Spinal cord (tissue), 9 donors: ENCODE measurements at regions not wholly inside any gene's neighbourhood (a gene's known extent, or its start where the extent isn't known, plus 50 kb on each side); places are given as distances from the start of the nearest gene placed in this dataset.
A peak's percentile ranks its signal among the peaks of the same experiment; 100 is the strongest.

ENCODE experiments used
- DNase-seq, 6 donors: peaks; one replicate each; pipeline versions ENCODE4 v3.0.0 to v3.0.0-alpha.2; 2013 to 2015; ENCODE audit warnings: low spot score in 6 of 6, low read depth in 4 of 6
- H3K27ac ChIP-seq: one replicate; pipeline ENCODE4 v1.5.1; 2013; ENCODE audit warnings: low read depth, low read length, control low read depth
- H3K27me3 ChIP-seq: one replicate; pipeline ENCODE4 v1.6.1; 2013; ENCODE audit warnings: low read length; ENCODE audit not compliant: control insufficient read depth, insufficient read depth
- H3K36me3 ChIP-seq: one replicate; pipeline ENCODE4 v1.6.1; 2013; ENCODE audit warnings: low read length; ENCODE audit not compliant: control insufficient read depth, insufficient read depth
- H3K4me1 ChIP-seq: one replicate; pipeline ENCODE4 v1.6.1; 2013; ENCODE audit warnings: low read length; ENCODE audit not compliant: control insufficient read depth, insufficient read depth
- H3K4me3 ChIP-seq: one replicate; pipeline ENCODE4 v1.5.1; 2013; ENCODE audit warnings: low read depth, low read length, control low read depth
- H3K9me3 ChIP-seq: one replicate; pipeline ENCODE4 v1.6.1; 2013; ENCODE audit warnings: low read length; ENCODE audit not compliant: control insufficient read depth, insufficient read depth
- WGBS: methylation state at CpG from one replicate; pipeline ENCODE4 v1.1.5; 2013; ENCODE audit warnings: missing lambda C conversion rate; ENCODE audit not compliant: insufficient coverage; 5-methylcytosine and 5-hydroxymethylcytosine counted together
- donor health status: healthy.

- Histone ChIP-seq H3K27me3 (no peaks in the 10 kb centered on the region), H3K4me1 (no peaks in the 10 kb centered on the region), H3K27ac (no peak overlapping the region), H3K9me3 (no peaks in the 10 kb centered on the region), H3K36me3 (no peaks in the 10 kb centered on the region), H3K4me3 (no peak overlapping the region)
- DNase-seq = peak in 4 of 6 donors; percentile 38 to 87 (median 44)
- WGBS = no CpG with 5 or more reads among the region's 1 CpG
Measured at GRCh38 chr5:167699432-167699831, 592.0 kb upstream of the WWC1 start.

GRCh38 chr5:167701051-167701450, 590.4 kb upstream of the WWC1 start:
- WGBS = no CpG with 5 or more reads among the region's 1 CpG
- H3K9me3 ChIP-seq = no peaks in the 10 kb centered on the region

GRCh38 chr5:167702014-167702413, 589.4 kb upstream of the WWC1 start:
- DNase-seq = no peak
- Histone ChIP-seq H3K27me3 (no peaks in the 10 kb centered on the region), H3K4me1 (no peaks in the 10 kb centered on the region), H3K36me3 (no peaks in the 10 kb centered on the region), H3K27ac (no peak overlapping the region), H3K4me3 (no peak overlapping the region), H3K9me3 (no peaks in the 10 kb centered on the region)
- WGBS = no CpG with 5 or more reads among the region's 2 CpGs

More at GRCh38 chr5:167701051-167701450, 590.4 kb upstream of the WWC1 start:
- Histone ChIP-seq H3K4me3 (no peak overlapping the region), H3K4me1 (no peaks in the 10 kb centered on the region), H3K27ac (no peak overlapping the region), H3K27me3 (no peaks in the 10 kb centered on the region), H3K36me3 (no peaks in the 10 kb centered on the region)
- DNase-seq = no peak

GRCh38 chr5:167708449-167708848, 583.0 kb upstream of the WWC1 start:
- Histone ChIP-seq H3K9me3 (no peaks in the 10 kb centered on the region), H3K4me3 (no peak overlapping the region), H3K27ac (no peak overlapping the region), H3K36me3 (no peaks in the 10 kb centered on the region), H3K4me1 (no peaks in the 10 kb centered on the region), H3K27me3 (no peaks in the 10 kb centered on the region)
- DNase-seq = no peak
- WGBS = no CpG with 5 or more reads among the region's 3 CpGs

GRCh38 chr5:167709625-167710024, 581.8 kb upstream of the WWC1 start:
- Histone ChIP-seq H3K4me1 (no peaks in the 10 kb centered on the region), H3K9me3 (no peaks in the 10 kb centered on the region), H3K27ac (no peak overlapping the region), H3K36me3 (no peaks in the 10 kb centered on the region), H3K4me3 (no peak overlapping the region), H3K27me3 (no peaks in the 10 kb centered on the region)
- no peak for DNase-seq
- no CpG with 5 or more reads among the region's 4 CpGs for WGBS

- H3K9me3 ChIP-seq = no peaks in the 10 kb centered on the region
- WGBS = 64% methylated on average over 1 of the region's 3 CpGs
Measured at GRCh38 chr5:167710444-167711073, 580.9 kb upstream of the WWC1 start.

GRCh38 chr5:167712986-167713585, 578.4 kb upstream of the WWC1 start:
- WGBS = 67% methylated on average over 5 of the region's 7 CpGs
- Histone ChIP-seq H3K27me3 (no peaks in the 10 kb centered on the region), H3K36me3 (no peaks in the 10 kb centered on the region), H3K9me3 (no peaks in the 10 kb centered on the region), H3K4me3 (no peak overlapping the region), H3K4me1 (peaks cover 3% of the 10 kb centered on the region), H3K27ac (no peak overlapping the region)
- peak in 1 of 6 donors; percentile 69 for DNase-seq

More at GRCh38 chr5:167710444-167711073, 580.9 kb upstream of the WWC1 start:
- H3K27me3 ChIP-seq = no peaks in the 10 kb centered on the region
- no peak for DNase-seq
- H3K4me3 ChIP-seq = no peak overlapping the region
- H3K27ac ChIP-seq = no peak overlapping the region
- no peaks in the 10 kb centered on the region for H3K4me1 ChIP-seq
- H3K36me3 ChIP-seq = no peaks in the 10 kb centered on the region

- H3K36me3 ChIP-seq = no peaks in the 10 kb centered on the region
- no peak overlapping the region for H3K4me3 ChIP-seq
- no peaks in the 10 kb centered on the region for H3K9me3 ChIP-seq
- no CpG with 5 or more reads among the region's 1 CpG for whole genome bisulfite sequencing
- H3K27ac ChIP-seq = no peak overlapping the region
- H3K27me3 ChIP-seq = no peaks in the 10 kb centered on the region
- H3K4me1 ChIP-seq = peaks cover 3% of the 10 kb centered on the region
- DNase-seq = no peak
Measured at GRCh38 chr5:167713896-167714295, 577.5 kb upstream of the WWC1 start.

- H3K4me3 ChIP-seq = no peak overlapping the region
- peak in 1 of 6 donors; percentile 55 for DNase-seq
- H3K9me3 ChIP-seq = no peaks in the 10 kb centered on the region
- 83% methylated on average over 2 of the region's 6 CpGs for WGBS
- H3K27me3 ChIP-seq = no peaks in the 10 kb centered on the region
- H3K27ac ChIP-seq = no peak overlapping the region
- H3K36me3 ChIP-seq = no peaks in the 10 kb centered on the region
- H3K4me1 ChIP-seq = peaks cover 3% of the 10 kb centered on the region
Measured at GRCh38 chr5:167716126-167716775, 575.2 kb upstream of the WWC1 start.

- no peaks in the 10 kb centered on the region for H3K36me3 ChIP-seq
- H3K9me3 ChIP-seq = no peaks in the 10 kb centered on the region
- H3K4me1 ChIP-seq = peaks cover 3% of the 10 kb centered on the region
- DNase-seq = no peak
- no peaks in the 10 kb centered on the region for H3K27me3 ChIP-seq
- no peak overlapping the region for H3K27ac ChIP-seq
- WGBS = 60% methylated on average over 1 of the region's 3 CpGs
- H3K4me3 ChIP-seq = no peak overlapping the region
Measured at GRCh38 chr5:167720259-167720658, 571.2 kb upstream of the WWC1 start.
